RWPE2 (cell line): ENCODE measurements at regions not wholly inside any gene's neighbourhood (a gene's known extent, or its start where the extent isn't known, plus 50 kb on each side); places are given as distances from the start of the nearest gene placed in this dataset.

Source experiments
- ATAC-seq: fragments of 200-7000 bp; cut with Tn5 transposase; 3 replicates; pipeline ENCODE4 v1.9.1; 2021; ENCODE audit warnings: low read depth
- DNase-seq: peaks from one replicate; pipeline ENCODE4 v3.0.0-alpha.2; 2020; ENCODE audit warnings: low spot score
- H3K27ac ChIP-seq: fragments of 450-650 bp; 2 replicates; pipeline ENCODE4 v1.5.1; 2017; ENCODE audit warnings: mild to moderate bottlenecking; ENCODE audit not compliant: poor library complexity, severe bottlenecking
- H3K27me3 ChIP-seq: fragments of 250-450 bp; sonication (Bioruptor Pico); 2 replicates; pipeline ENCODE4 v1.5.1; 2021; ENCODE audit warnings: mild to moderate bottlenecking, moderate library complexity; ENCODE audit not compliant: insufficient read depth, poor library complexity, severe bottlenecking
- H3K36me3 ChIP-seq: fragments of 250-450 bp; sonication (Bioruptor Pico); 2 replicates; pipeline ENCODE4 v1.5.1; 2020; ENCODE audit warnings: low read depth, mild to moderate bottlenecking, moderate library complexity
- H3K4me1 ChIP-seq: fragments of 250-450 bp; sonication (Bioruptor Pico); 2 replicates; pipeline ENCODE4 v1.5.1; 2021; ENCODE audit warnings: mild to moderate bottlenecking, moderate library complexity; ENCODE audit not compliant: insufficient read depth, poor library complexity, severe bottlenecking
- H3K4me3 ChIP-seq: fragments of 250-450 bp; sonication (Bioruptor Pico); 2 replicates; pipeline ENCODE4 v1.5.1; 2021; ENCODE audit warnings: mild to moderate bottlenecking, moderate library complexity; ENCODE audit not compliant: severe bottlenecking
- H3K9me3 ChIP-seq: fragments of 250-450 bp; sonication (Bioruptor Pico); 2 replicates; pipeline ENCODE4 v1.5.1; 2021; ENCODE audit warnings: mild to moderate bottlenecking, moderate library complexity; ENCODE audit not compliant: severe bottlenecking
- CTCF ChIP-seq: fragments of 450-650 bp; IDR thresholded peaks from one replicate; pipeline ENCODE4 v1.5.1; 2017; ENCODE audit warnings: mild to moderate bottlenecking, moderate library complexity; ENCODE audit not compliant: poor library complexity, severe bottlenecking

- no peak for TF ChIP-seq CTCF
- no peaks in the 10 kb centered on the region for H3K27me3 ChIP-seq
- H3K36me3 ChIP-seq: no peaks in the 10 kb centered on the region
These were observed 258.2 kb upstream of the HSF2 start for GRCh38 chr6:122141246-122141645.

DNA sequence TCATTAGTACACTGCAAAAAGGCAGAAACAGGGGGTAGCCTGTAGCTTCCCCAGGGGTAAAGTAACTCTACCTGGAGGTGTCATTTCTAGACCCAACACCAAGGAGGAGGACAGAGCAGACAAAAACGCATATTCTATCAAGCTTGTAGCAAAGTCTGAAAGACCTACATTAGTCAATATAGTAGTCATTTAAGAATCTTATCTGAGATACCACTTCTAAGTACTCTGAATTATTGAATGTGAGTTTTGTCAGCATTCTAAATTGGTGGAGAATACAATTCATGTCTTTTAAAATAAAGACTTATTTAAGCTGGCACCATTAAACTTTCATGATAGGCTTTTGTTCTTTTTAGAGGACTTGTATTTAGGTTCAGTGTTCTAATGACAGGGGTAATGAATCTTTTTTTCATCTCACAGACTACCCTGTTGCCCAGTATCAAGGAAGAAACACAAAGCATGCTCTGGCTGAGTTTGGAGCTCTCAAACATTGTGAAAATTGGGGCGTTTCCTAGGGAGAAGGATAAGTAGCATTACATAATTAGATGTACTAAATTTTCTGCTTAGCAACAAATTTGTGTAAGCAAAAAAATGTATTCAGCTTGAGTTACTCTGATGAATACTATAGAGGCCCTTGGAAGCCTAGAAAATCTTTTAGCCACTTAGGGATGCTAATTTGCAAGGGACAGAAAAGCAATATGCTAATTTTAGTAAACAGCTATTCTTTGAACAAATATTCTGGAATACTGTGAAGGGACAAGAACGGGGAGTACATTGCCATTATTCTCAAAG, 255.4 kb upstream of the HSF2 start:
- H3K27me3 ChIP-seq: no peaks in the 10 kb centered on the region
- H3K36me3 ChIP-seq: no peaks in the 10 kb centered on the region
- H3K4me1 ChIP-seq: no peaks in the 10 kb centered on the region
- H3K9me3 ChIP-seq: no peaks in the 10 kb centered on the region
- no peak overlapping the region for H3K4me3 ChIP-seq
- no peak for TF ChIP-seq CTCF
- H3K27ac ChIP-seq: no peak overlapping the region
- ATAC-seq (no peak), DNase-seq (no peak)

More at GRCh38 chr6:122141246-122141645, 258.2 kb upstream of the HSF2 start:
- ATAC-seq: no peak
- Histone ChIP-seq H3K4me1 (no peaks in the 10 kb centered on the region), H3K4me3 (no peak overlapping the region), H3K27ac (no peak overlapping the region), H3K9me3 (no peaks in the 10 kb centered on the region)
- no peak for DNase-seq

- Histone ChIP-seq H3K27me3 (no peaks in the 10 kb centered on the region), H3K36me3 (no peaks in the 10 kb centered on the region), H3K4me3 (no peak overlapping the region), H3K4me1 (no peaks in the 10 kb centered on the region), H3K9me3 (no peaks in the 10 kb centered on the region), H3K27ac (no peak overlapping the region)
- TF ChIP-seq CTCF: no peak
- DNase-seq (no peak), ATAC-seq (no peak)
These were observed 254.2 kb upstream of the HSF2 start for GRCh38 chr6:122145246-122145645.

- no peak overlapping the region for H3K4me3 ChIP-seq
- no peak for TF ChIP-seq CTCF
- H3K4me1 ChIP-seq: no peaks in the 10 kb centered on the region
- DNase-seq (no peak), ATAC-seq (no peak)
- H3K36me3 ChIP-seq: no peaks in the 10 kb centered on the region
- H3K9me3 ChIP-seq: no peaks in the 10 kb centered on the region
- no peak overlapping the region for H3K27ac ChIP-seq
- no peaks in the 10 kb centered on the region for H3K27me3 ChIP-seq
These were observed 253.7 kb upstream of the HSF2 start for GRCh38 chr6:122145741-122146240.

GRCh38 chr6:122147291-122147690, 252.2 kb upstream of the HSF2 start:
- Histone ChIP-seq H3K4me1 (no peaks in the 10 kb centered on the region), H3K27ac (no peak overlapping the region), H3K4me3 (no peak overlapping the region), H3K9me3 (no peaks in the 10 kb centered on the region), H3K36me3 (no peaks in the 10 kb centered on the region), H3K27me3 (no peaks in the 10 kb centered on the region)
- DNase-seq: no peak
- no peak for ATAC-seq
- no peak for TF ChIP-seq CTCF
